GM18951 (cell line): ENCODE measurements at regions not wholly inside any gene's neighbourhood (a gene's known extent, or its start where the extent isn't known, plus 50 kb on each side); places are given as distances from the start of the nearest gene placed in this dataset.
"Not testable (repeated sequence)": the region's sequence is repeated elsewhere in the genome, so short reads cannot be mapped to it uniquely, and the experiment has no call there.

Experiments used
- POLR2A ChIP-seq: IDR thresholded peaks from 4 replicates; pipeline ENCODE4 v1.6.1; 2011; ENCODE audit warnings: mild to moderate bottlenecking; ENCODE audit not compliant: insufficient read length, insufficient read depth; ENCODE audit errors: extremely low read depth
- in situ Hi-C: fragments of 300-500 bp; cut with MboI; formaldehyde crosslinking; loops from one replicate; pipeline ENCODE4 v1.12.0; 2022; ENCODE audit warnings: low sequenced_read_pairs, mixed read lengths, inconsistent platforms; ENCODE audit not compliant: unreplicated experiment

- in situ Hi-C loops, result no loop called here
- TF ChIP-seq POLR2A, result no peak
Measured at GRCh38 chr15:20344601-20345400, 196.8 kb downstream of the GOLGA6L6 start.

- in situ Hi-C loops, result not testable (repeated sequence)
Measured at GRCh38 chr15:20343395-20344211, 198.0 kb downstream of the GOLGA6L6 start.

GRCh38 chr15:20342601-20343394 lies 198.8 kb downstream of the GOLGA6L6 start:
- in situ Hi-C loops, result not testable (repeated sequence)

GRCh38 chr15:20341901-20342600 lies 199.5 kb downstream of the GOLGA6L6 start:
- in situ Hi-C loops, result no loop called here
- no peak for TF ChIP-seq POLR2A

- in situ Hi-C loops, result no loop called here
- TF ChIP-seq POLR2A, result no peak
Measured at GRCh38 chr15:20340931-20341661, 200.5 kb downstream of the GOLGA6L6 start.

GRCh38 chr15:20340331-20340811 lies 201.2 kb downstream of the GOLGA6L6 start:
- TF ChIP-seq POLR2A, result no peak
- in situ Hi-C loops, result no loop called here

- in situ Hi-C loops, result not testable (repeated sequence)
Measured at GRCh38 chr15:20339086-20339791, 202.4 kb downstream of the GOLGA6L6 start.

- in situ Hi-C loops, result not testable (repeated sequence)
Measured at GRCh38 chr15:20338671-20339070, 202.9 kb downstream of the GOLGA6L6 start.

- in situ Hi-C loops, result not testable (repeated sequence)
Measured at GRCh38 chr15:20337238-20337637, 204.4 kb downstream of the GOLGA6L6 start.

- in situ Hi-C loops, result not testable (repeated sequence)
Measured at GRCh38 chr15:20334451-20334850, 207.1 kb downstream of the GOLGA6L6 start.

- in situ Hi-C loops, result not testable (repeated sequence)
Measured at GRCh38 chr15:20325751-20326150, 215.8 kb downstream of the GOLGA6L6 start.

GRCh38 chr15:20317132-20317531 lies 224.5 kb downstream of the GOLGA6L6 start:
- in situ Hi-C loops, result not testable (repeated sequence)

GRCh38 chr15:20311014-20311680 lies 230.5 kb downstream of the GOLGA6L6 start:
- in situ Hi-C loops, result not testable (repeated sequence)
